Activated B cell treated with CpG ODN at 0.5 μM for 24 hours (primary cell): ENCODE measurements at regions not wholly inside any gene's neighbourhood (a gene's known extent, or its start where the extent isn't known, plus 50 kb on each side); places are given as distances from the start of the nearest gene placed in this dataset.

Experiments used
- ATAC-seq: fragments of 200-7000 bp; cut with Tn5 transposase; one replicate; pipeline ENCODE4 v1.10.0; 2021; ENCODE audit warnings: low read depth, mild to moderate bottlenecking, moderate library complexity
- CTCF ChIA-PET: fragments of 350-600 bp; sonication (Branson Sonifier 250); formaldehyde crosslinking; loops from one replicate; lab custom pipeline; 2021; ENCODE audit warnings: antibody characterized with exemption; lab: Charles Lee
- POLR2A ChIA-PET: fragments of 350-600 bp; sonication (Branson Sonifier 250); formaldehyde crosslinking; loops from one replicate; lab custom pipeline; 2021; ENCODE audit warnings: antibody characterized with exemption; lab: Charles Lee
- DNase-seq: peaks from one replicate; pipeline ENCODE4 v3.0.0; 2022
- H3K27ac Mint-ChIP-seq: one replicate; pipeline ENCODE4 v1.8.0; 2020; ENCODE audit warnings: mixed read lengths
- H3K27me3 Mint-ChIP-seq: one replicate; pipeline ENCODE4 v1.8.0; 2021; ENCODE audit warnings: mixed read lengths
- H3K36me3 Mint-ChIP-seq: one replicate; pipeline ENCODE4 v1.8.0; 2021; ENCODE audit warnings: low read depth, mixed read lengths
- H3K4me1 Mint-ChIP-seq: one replicate; pipeline ENCODE4 v1.8.0; 2021; ENCODE audit warnings: mixed read lengths
- H3K4me3 Mint-ChIP-seq: one replicate; pipeline ENCODE4 v1.8.0; 2020; ENCODE audit warnings: mild to moderate bottlenecking, mixed read lengths
- H3K9me3 Mint-ChIP-seq: one replicate; pipeline ENCODE4 v1.8.0; 2020; ENCODE audit warnings: mixed read lengths
- intact Hi-C: fragments of 100-400 bp; cut with micrococcal nuclease; formaldehyde crosslinking; loops from one replicate; pipeline ENCODE4 v1.15.1; 2024
- TF ChIP-seq, protein P1 (sequence below): fragments of 200-600 bp; IDR thresholded peaks from one replicate; pipeline ENCODE4 v1.8.0; 2022; ENCODE audit warnings: antibody characterized with exemption, mild to moderate bottlenecking

DNA sequence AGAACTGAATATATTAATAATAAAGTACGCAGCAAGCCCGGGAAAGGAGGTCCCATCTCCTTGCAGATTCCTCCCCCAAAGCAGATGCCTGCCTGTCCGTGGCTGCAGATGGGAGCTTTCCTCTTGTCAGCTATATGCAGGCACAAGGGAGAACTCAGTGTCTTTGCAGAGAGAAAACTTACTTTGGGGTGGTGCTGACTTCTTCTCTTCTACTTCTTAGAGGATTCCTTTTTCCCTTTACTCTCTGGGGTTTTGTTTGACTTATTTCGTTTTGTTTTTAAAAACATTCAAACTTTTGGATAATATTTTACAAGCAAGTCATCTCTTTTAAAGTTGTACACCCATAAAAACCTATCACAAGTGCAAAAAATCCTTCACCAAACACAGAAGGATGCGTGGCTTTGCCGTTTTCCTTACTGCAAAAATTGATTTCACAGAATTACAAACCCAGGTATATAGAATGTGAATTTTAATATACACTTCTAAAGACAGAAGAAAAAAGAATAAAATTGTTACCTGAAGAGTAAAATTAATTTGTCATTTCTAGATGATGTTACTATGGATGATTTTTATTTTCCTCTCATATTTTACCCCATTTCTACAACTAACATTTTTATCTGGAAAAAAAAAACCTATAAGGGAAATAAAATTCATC, 65.3 kb upstream of the IGF1R start:
- ChIA-PET POLR2A (no interaction called here), CTCF (no interaction called here)

DNA sequence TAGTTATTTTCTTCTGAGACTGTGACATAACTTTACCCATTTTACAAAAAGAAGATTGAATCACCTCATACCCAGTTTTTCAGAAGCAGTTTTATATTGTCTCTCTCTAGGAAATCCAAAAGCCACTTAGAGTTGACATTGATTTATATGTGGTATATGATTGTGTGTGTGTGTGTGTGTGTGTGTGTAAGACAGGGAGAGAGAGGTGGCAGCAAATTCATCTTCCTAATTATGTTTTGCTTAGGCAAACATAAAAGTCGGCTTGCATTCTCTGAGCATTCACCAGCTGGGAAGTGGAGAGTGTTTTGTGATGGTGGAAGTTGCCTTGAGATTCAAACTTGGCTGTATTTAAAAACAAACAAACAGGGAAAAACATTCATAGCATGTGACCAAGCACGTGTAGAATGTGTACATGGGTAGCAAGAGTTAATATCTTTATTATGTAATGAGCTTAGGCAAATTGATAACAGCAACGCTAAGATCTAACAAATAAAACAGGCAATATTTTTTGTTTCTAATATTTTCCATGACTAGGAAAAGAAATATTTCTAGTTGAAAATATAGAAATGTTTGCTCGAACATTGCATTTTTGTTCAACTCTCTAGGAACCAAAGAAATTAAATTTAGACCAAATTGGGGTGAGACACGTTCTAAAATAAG, 64.4 kb upstream of the IGF1R start:
- ChIA-PET CTCF (no interaction called here), POLR2A (no interaction called here)
- no peak overlapping the region for H3K4me3 Mint-ChIP-seq
- intact Hi-C loops, result no loop called here
- peaks cover 27% of the 10 kb centered on the region for H3K27me3 Mint-ChIP-seq
- no peaks in the 10 kb centered on the region for H3K4me1 Mint-ChIP-seq
- no peak for ATAC-seq
- H3K9me3 Mint-ChIP-seq, result no peaks in the 10 kb centered on the region
- TF ChIP-seq, protein P1, sequence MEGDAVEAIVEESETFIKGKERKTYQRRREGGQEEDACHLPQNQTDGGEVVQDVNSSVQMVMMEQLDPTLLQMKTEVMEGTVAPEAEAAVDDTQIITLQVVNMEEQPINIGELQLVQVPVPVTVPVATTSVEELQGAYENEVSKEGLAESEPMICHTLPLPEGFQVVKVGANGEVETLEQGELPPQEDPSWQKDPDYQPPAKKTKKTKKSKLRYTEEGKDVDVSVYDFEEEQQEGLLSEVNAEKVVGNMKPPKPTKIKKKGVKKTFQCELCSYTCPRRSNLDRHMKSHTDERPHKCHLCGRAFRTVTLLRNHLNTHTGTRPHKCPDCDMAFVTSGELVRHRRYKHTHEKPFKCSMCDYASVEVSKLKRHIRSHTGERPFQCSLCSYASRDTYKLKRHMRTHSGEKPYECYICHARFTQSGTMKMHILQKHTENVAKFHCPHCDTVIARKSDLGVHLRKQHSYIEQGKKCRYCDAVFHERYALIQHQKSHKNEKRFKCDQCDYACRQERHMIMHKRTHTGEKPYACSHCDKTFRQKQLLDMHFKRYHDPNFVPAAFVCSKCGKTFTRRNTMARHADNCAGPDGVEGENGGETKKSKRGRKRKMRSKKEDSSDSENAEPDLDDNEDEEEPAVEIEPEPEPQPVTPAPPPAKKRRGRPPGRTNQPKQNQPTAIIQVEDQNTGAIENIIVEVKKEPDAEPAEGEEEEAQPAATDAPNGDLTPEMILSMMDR, result no peak
- no peak for DNase-seq
- no peak overlapping the region for H3K27ac Mint-ChIP-seq
- no peaks in the 10 kb centered on the region for H3K36me3 Mint-ChIP-seq

More for the DNA sequence above, 65.3 kb upstream of the IGF1R start:
- no peaks in the 10 kb centered on the region for H3K4me1 Mint-ChIP-seq
- peaks cover 3% of the 10 kb centered on the region for H3K9me3 Mint-ChIP-seq
- H3K27me3 Mint-ChIP-seq, result peaks cover 27% of the 10 kb centered on the region
- H3K27ac Mint-ChIP-seq, result no peak overlapping the region
- TF ChIP-seq, protein P1, result no peak
- ATAC-seq, result no peak
- H3K4me3 Mint-ChIP-seq, result no peak overlapping the region
- intact Hi-C loops, result no loop called here
- no peaks in the 10 kb centered on the region for H3K36me3 Mint-ChIP-seq
- DNase-seq, result no peak

GRCh38 chr15:98586066-98586465, 62.3 kb upstream of the IGF1R start:
- peaks cover 34% of the 10 kb centered on the region for H3K27me3 Mint-ChIP-seq
- TF ChIP-seq, protein P1, result no peak
- no peak overlapping the region for H3K27ac Mint-ChIP-seq
- no peak overlapping the region for H3K4me3 Mint-ChIP-seq
- POLR2A ChIA-PET, result no interaction called here
- DNase-seq (no peak), ATAC-seq (no peak)
- no peaks in the 10 kb centered on the region for H3K36me3 Mint-ChIP-seq
- intact Hi-C loops, result no loop called here
- no peaks in the 10 kb centered on the region for H3K4me1 Mint-ChIP-seq
- no peaks in the 10 kb centered on the region for H3K9me3 Mint-ChIP-seq
- CTCF ChIA-PET, result no interaction called here

DNA sequence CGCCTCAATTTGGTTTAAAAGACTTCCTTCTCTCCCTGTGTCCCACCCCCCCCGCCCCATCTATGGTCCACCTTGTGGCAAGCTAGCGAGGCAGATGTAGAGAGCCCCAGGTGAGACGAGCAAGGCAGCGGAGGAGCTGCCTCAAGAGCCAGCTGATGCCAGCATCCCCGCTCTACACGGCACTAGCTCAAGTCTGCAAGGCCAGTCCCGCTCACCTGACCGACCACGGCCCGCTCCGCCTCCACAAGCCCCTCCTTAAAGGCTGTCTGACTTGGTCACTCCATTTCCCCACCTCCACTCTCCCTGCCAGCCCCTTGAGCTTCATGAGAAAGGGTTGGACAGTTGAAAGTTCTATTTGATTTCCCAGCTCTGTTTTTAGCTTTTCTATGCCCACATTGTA, 56.2 kb upstream of the IGF1R start:
- POLR2A ChIA-PET, result no interaction called here
- intact Hi-C loops, result no loop called here

DNA sequence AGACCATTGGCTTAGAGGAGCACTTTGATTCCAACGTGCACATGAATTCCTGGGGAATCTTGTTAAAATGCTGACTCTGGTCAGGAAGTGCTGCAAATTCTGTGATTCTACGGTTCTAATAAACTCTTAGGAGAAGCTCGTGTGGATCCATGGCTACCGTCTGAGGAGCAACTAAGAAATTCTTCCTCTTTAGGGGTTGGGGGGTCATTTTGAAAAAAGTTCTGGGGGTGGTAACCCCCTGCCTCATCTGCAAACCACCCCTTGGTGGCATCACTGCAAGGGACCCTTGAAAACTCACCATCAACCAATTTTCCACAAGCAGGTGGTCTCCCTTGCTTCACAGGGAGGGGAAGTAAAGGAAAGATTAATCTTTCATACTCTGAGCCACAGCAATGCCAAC, 52.2 kb upstream of the IGF1R start:
- Mint-ChIP-seq H3K36me3 (no peaks in the 10 kb centered on the region), H3K4me1 (peaks cover 10% of the 10 kb centered on the region), H3K27ac (no peak overlapping the region), H3K27me3 (peaks cover 7% of the 10 kb centered on the region), H3K4me3 (no peak overlapping the region), H3K9me3 (no peaks in the 10 kb centered on the region)
- DNase-seq, result no peak
- no peak for ATAC-seq
- ChIA-PET CTCF (no interaction called here), POLR2A (no interaction called here)
- TF ChIP-seq, protein P1, result no peak
- intact Hi-C loops, result no loop called here

More for the DNA sequence above, 56.2 kb upstream of the IGF1R start:
- H3K9me3 Mint-ChIP-seq, result no peaks in the 10 kb centered on the region
- TF ChIP-seq, protein P1, result no peak
- DNase-seq, result no peak
- H3K4me1 Mint-ChIP-seq, result no peaks in the 10 kb centered on the region
- H3K27ac Mint-ChIP-seq, result no peak overlapping the region
- no peak for ATAC-seq
- H3K4me3 Mint-ChIP-seq, result no peak overlapping the region
- CTCF ChIA-PET, result no interaction called here
- H3K36me3 Mint-ChIP-seq, result no peaks in the 10 kb centered on the region
- H3K27me3 Mint-ChIP-seq, result peaks cover 20% of the 10 kb centered on the region
